Chondrocyte (in vitro differentiated cells): ENCODE measurements at regions not wholly inside any gene's neighbourhood (a gene's known extent, or its start where the extent isn't known, plus 50 kb on each side); places are given as distances from the start of the nearest gene placed in this dataset.

Source experiments
- DNase-seq: peaks from one replicate; pipeline ENCODE4 v3.0.0; 2021; ENCODE audit warnings: mixed read lengths, low spot score
- H3K27ac Mint-ChIP-seq: one replicate; pipeline ENCODE4 v1.8.0; 2021; ENCODE audit warnings: mild to moderate bottlenecking, moderate library complexity, mixed read lengths; ENCODE audit not compliant: unreplicated experiment
- H3K27me3 Mint-ChIP-seq: 2 replicates; pipeline ENCODE4 v1.8.0; 2021; ENCODE audit warnings: low read depth, mixed read lengths
- H3K36me3 Mint-ChIP-seq: 2 replicates; pipeline ENCODE4 v1.8.0; 2021; ENCODE audit warnings: low read depth, mixed read lengths
- H3K4me1 Mint-ChIP-seq: 2 replicates; pipeline ENCODE4 v1.8.0; 2021; ENCODE audit warnings: low read depth, mild to moderate bottlenecking, mixed read lengths
- H3K4me3 Mint-ChIP-seq: one replicate; pipeline ENCODE4 v1.8.0; 2021; ENCODE audit warnings: mild to moderate bottlenecking, moderate library complexity, mixed read lengths; ENCODE audit not compliant: unreplicated experiment
- H3K9me3 Mint-ChIP-seq: 2 replicates; pipeline ENCODE4 v1.8.0; 2021; ENCODE audit warnings: low read depth, mixed read lengths
- TF ChIP-seq, protein P1 (sequence below): fragments of 200-600 bp; sonication (generic); IDR thresholded peaks from 2 replicates; pipeline ENCODE4 v1.5.0; 2021; ENCODE audit warnings: antibody characterized with exemption, mild to moderate bottlenecking, moderate library complexity

DNA sequence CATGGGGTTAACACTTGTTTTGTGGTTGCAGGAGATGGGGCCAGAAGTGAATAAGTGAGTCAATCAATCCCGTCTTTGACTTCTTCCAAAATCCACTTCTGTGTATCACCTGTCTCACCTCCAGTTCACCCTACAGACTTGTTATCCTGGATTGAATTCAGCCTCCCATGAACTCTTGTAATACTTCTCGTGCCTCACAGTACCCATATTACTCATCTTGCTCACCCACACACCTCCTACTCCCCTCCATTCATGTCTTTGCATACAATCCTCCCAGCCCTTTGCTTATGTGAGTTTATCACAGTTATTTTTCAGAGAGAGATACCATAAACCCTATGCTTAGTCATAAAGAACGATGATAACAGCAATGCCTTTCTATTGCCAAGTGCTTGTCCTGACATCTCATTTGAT, 52.9 kb upstream of the PAPPA start:
- Mint-ChIP-seq H3K9me3 (peaks cover 3% of the 10 kb centered on the region), H3K4me1 (peaks cover 15% of the 10 kb centered on the region), H3K27me3 (no peaks in the 10 kb centered on the region), H3K27ac (no peak overlapping the region), H3K4me3 (no peak overlapping the region), H3K36me3 (peaks cover 2% of the 10 kb centered on the region)
- no peak for DNase-seq
- TF ChIP-seq, protein P1, sequence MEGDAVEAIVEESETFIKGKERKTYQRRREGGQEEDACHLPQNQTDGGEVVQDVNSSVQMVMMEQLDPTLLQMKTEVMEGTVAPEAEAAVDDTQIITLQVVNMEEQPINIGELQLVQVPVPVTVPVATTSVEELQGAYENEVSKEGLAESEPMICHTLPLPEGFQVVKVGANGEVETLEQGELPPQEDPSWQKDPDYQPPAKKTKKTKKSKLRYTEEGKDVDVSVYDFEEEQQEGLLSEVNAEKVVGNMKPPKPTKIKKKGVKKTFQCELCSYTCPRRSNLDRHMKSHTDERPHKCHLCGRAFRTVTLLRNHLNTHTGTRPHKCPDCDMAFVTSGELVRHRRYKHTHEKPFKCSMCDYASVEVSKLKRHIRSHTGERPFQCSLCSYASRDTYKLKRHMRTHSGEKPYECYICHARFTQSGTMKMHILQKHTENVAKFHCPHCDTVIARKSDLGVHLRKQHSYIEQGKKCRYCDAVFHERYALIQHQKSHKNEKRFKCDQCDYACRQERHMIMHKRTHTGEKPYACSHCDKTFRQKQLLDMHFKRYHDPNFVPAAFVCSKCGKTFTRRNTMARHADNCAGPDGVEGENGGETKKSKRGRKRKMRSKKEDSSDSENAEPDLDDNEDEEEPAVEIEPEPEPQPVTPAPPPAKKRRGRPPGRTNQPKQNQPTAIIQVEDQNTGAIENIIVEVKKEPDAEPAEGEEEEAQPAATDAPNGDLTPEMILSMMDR: no peak

DNA sequence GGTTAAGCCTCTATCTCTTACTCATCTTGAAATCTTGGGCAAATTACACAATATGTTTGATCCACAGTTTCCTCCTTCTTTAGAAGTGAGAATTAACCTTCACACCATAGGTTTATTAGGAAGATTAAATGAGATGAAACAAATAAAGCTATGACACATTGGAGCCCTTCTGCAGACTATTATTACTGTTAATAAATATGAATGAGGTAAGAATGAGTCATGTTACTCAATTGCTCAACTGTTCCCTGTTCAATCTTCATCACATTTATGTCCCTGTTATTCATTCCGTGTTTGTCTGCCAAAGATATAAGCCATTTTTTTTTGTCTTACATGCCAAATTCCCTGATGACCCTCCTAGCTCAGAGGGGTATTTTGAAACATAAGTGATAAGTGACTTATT, 52.1 kb upstream of the PAPPA start:
- Mint-ChIP-seq H3K36me3 (peaks cover 2% of the 10 kb centered on the region), H3K4me1 (peaks cover 15% of the 10 kb centered on the region), H3K27ac (no peak overlapping the region), H3K9me3 (peaks cover 3% of the 10 kb centered on the region), H3K27me3 (no peaks in the 10 kb centered on the region), H3K4me3 (no peak overlapping the region)
- TF ChIP-seq, protein P1: no peak
- no peak for DNase-seq

DNA sequence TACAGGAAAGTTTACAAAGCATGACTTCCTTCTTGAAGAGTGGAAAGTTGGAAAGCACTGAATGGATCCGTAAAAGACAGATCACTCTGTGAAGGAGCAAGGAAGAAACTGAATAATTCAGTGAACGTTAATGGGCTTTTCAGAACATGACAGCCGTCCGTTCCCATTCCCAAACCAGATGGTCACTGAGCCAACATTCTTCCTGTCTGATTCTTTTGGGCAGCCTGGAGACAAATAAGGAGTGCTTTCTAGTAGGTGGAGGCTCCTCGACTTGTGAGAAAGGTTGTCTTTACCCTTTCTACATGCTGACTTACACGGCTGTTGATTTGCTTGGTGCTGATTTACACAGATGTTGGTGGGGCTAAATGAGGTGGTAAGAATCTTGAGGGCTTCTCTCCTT, 51.0 kb upstream of the PAPPA start:
- no peak overlapping the region for H3K4me3 Mint-ChIP-seq
- H3K9me3 Mint-ChIP-seq: peaks cover 3% of the 10 kb centered on the region
- TF ChIP-seq, protein P1: no peak
- no peak overlapping the region for H3K27ac Mint-ChIP-seq
- no peak for DNase-seq
- no peaks in the 10 kb centered on the region for H3K27me3 Mint-ChIP-seq
- peaks cover 11% of the 10 kb centered on the region for H3K4me1 Mint-ChIP-seq
- peaks cover 2% of the 10 kb centered on the region for H3K36me3 Mint-ChIP-seq
